ENCODE measurements at regions not wholly inside any gene's neighbourhood (a gene's known extent, or its start where the extent isn't known, plus 50 kb on each side); places are given as distances from the start of the nearest gene placed in this dataset.

- POLR2A ChIA-PET, result no interaction called here
- Histone ChIP-seq H3K27ac (ENCODE audit: low read length in 2 of 2) (no peak overlapping the region), H3K4me3 (ENCODE audit: control extremely low read depth in 1 of 5, extremely low read depth in 1 of 5, insufficient read depth in 1 of 5, low read depth in 2 of 5, low read length in 4 of 5) (no peak overlapping the region), H3K79me2 (ENCODE audit: control insufficient read depth, insufficient read depth, low read length) (no peaks in the 10 kb centered on the region), H3K4me1 (ENCODE audit: control insufficient read depth in 2 of 2, insufficient read depth in 2 of 2, low read length in 2 of 2) (no peaks in the 10 kb centered on the region), H2AFZ (ENCODE audit: insufficient read depth, low read depth, low read length, poor library complexity, severe bottlenecking) (no peak overlapping the region), H3K9me3 (ENCODE audit: control extremely low read depth in 1 of 3, control insufficient read depth in 2 of 3, insufficient read depth in 1 of 3, low read length in 2 of 3) (peaks cover 3 to 5% (median 4%) of the 10 kb centered on the region in 3 donors), H3K27me3 (replicated peaks in 1 of 4; ENCODE audit: control extremely low read depth in 1 of 4, control insufficient read depth in 3 of 4, insufficient read depth in 4 of 4, low read length in 3 of 4) (peaks cover 0 to 3% (median 0%) of the 10 kb centered on the region in 4 experiments), H3K4me2 (replicated peaks; ENCODE audit: low read depth, low read length, poor library complexity, severe bottlenecking) (no peak overlapping the region), H3K36me3 (replicated peaks in 1 of 2; ENCODE audit: control extremely low read depth in 1 of 2, control insufficient read depth in 1 of 2, extremely low read depth in 1 of 2, insufficient read depth in 2 of 2, low read length in 1 of 2) (no peaks in the 10 kb centered on the region), H3K9ac (ENCODE audit: low read length) (no peak overlapping the region), H4K20me1 (ENCODE audit: control insufficient read depth, insufficient read depth, low read length, poor library complexity, severe bottlenecking) (no peaks in the 10 kb centered on the region)
- Mint-ChIP-seq H3K9me3 (ENCODE audit: insufficient read depth) (peaks cover 9% of the 10 kb centered on the region), H3K4me1 (no peaks in the 10 kb centered on the region), H3K27me3 (peaks cover 26% of the 10 kb centered on the region), H3K27ac (no peak overlapping the region), H3K4me3 (no peak overlapping the region)
- ATAC-seq (ENCODE audit: low read depth), result no peak
- 85% methylated on average over 2 of the region's 3 CpGs for WGBS (ENCODE audit: insufficient coverage)
- TF ChIP-seq CTCF (IDR thresholded peaks at IDR 0.05) (peak; percentile 48), EZH2 (IDR thresholded peaks at IDR 0.05; ENCODE audit: borderline replicate concordance, insufficient read depth, low read depth, low read length, poor library complexity, severe bottlenecking) (no peak)
- CTCF ChIA-PET, result no interaction called here
- no peak for DNase-seq
- intact Hi-C loops (cut with micrococcal nuclease), result no loop called here
Measured at GRCh38 chr10:47152861-47153349, 147.1 kb upstream of the GDF10 start.

GRCh38 chr10:47154762-47155161 is 145.2 kb upstream of the GDF10 start:
- intact Hi-C loops (cut with micrococcal nuclease), result no loop called here
- H3K27ac ChIP-seq (ENCODE audit: low read length in 2 of 2), result no peak overlapping the region
- peaks cover 0 to 3% (median 0%) of the 10 kb centered on the region in 4 experiments for H3K27me3 ChIP-seq (replicated peaks in 1 of 4; ENCODE audit: control extremely low read depth in 1 of 4, control insufficient read depth in 3 of 4, insufficient read depth in 4 of 4, low read length in 3 of 4)
- H2AFZ ChIP-seq (ENCODE audit: insufficient read depth, low read depth, low read length, poor library complexity, severe bottlenecking), result no peak overlapping the region
- no peak for DNase-seq
- no peak for TF ChIP-seq EZH2 (IDR thresholded peaks at IDR 0.05; ENCODE audit: borderline replicate concordance, insufficient read depth, low read depth, low read length, poor library complexity, severe bottlenecking)
- TF ChIP-seq CTCF (IDR thresholded peaks at IDR 0.05), result no peak
- H3K36me3 ChIP-seq (replicated peaks in 1 of 2; ENCODE audit: control extremely low read depth in 1 of 2, control insufficient read depth in 1 of 2, extremely low read depth in 1 of 2, insufficient read depth in 2 of 2, low read length in 1 of 2), result no peaks in the 10 kb centered on the region
- POLR2A ChIA-PET, result no interaction called here
- H3K9ac ChIP-seq (ENCODE audit: low read length), result no peak overlapping the region
- H3K4me3 ChIP-seq (ENCODE audit: control extremely low read depth in 1 of 5, extremely low read depth in 1 of 5, insufficient read depth in 1 of 5, low read depth in 2 of 5, low read length in 4 of 5), result no peak overlapping the region
- ATAC-seq (ENCODE audit: low read depth), result no peak
- no peak overlapping the region for H3K4me2 ChIP-seq (replicated peaks; ENCODE audit: low read depth, low read length, poor library complexity, severe bottlenecking)
- H4K20me1 ChIP-seq (ENCODE audit: control insufficient read depth, insufficient read depth, low read length, poor library complexity, severe bottlenecking), result no peaks in the 10 kb centered on the region
- Mint-ChIP-seq H3K4me3 (no peak overlapping the region), H3K4me1 (no peaks in the 10 kb centered on the region), H3K9me3 (ENCODE audit: insufficient read depth) (peaks cover 9% of the 10 kb centered on the region), H3K27me3 (peaks cover 30% of the 10 kb centered on the region), H3K27ac (no peak overlapping the region)
- peaks cover 3 to 5% (median 4%) of the 10 kb centered on the region in 3 donors for H3K9me3 ChIP-seq (ENCODE audit: control extremely low read depth in 1 of 3, control insufficient read depth in 2 of 3, insufficient read depth in 1 of 3, low read length in 2 of 3)
- no peaks in the 10 kb centered on the region for H3K79me2 ChIP-seq (ENCODE audit: control insufficient read depth, insufficient read depth, low read length)
- CTCF ChIA-PET, result no interaction called here
- H3K4me1 ChIP-seq (ENCODE audit: control insufficient read depth in 2 of 2, insufficient read depth in 2 of 2, low read length in 2 of 2), result no peaks in the 10 kb centered on the region
